RWPE2 (cell line): ENCODE measurements at regions not wholly inside any gene's neighbourhood (a gene's known extent, or its start where the extent isn't known, plus 50 kb on each side); places are given as distances from the start of the nearest gene placed in this dataset.

Experiments used
- ATAC-seq: fragments of 200-7000 bp; cut with Tn5 transposase; 3 replicates; pipeline ENCODE4 v1.9.1; 2021; ENCODE audit warnings: low read depth
- DNase-seq: peaks from one replicate; pipeline ENCODE4 v3.0.0-alpha.2; 2020; ENCODE audit warnings: low spot score
- H3K27ac ChIP-seq: fragments of 450-650 bp; 2 replicates; pipeline ENCODE4 v1.5.1; 2017; ENCODE audit warnings: mild to moderate bottlenecking; ENCODE audit not compliant: poor library complexity, severe bottlenecking
- H3K27me3 ChIP-seq: fragments of 250-450 bp; sonication (Bioruptor Pico); 2 replicates; pipeline ENCODE4 v1.5.1; 2021; ENCODE audit warnings: mild to moderate bottlenecking, moderate library complexity; ENCODE audit not compliant: insufficient read depth, poor library complexity, severe bottlenecking
- H3K36me3 ChIP-seq: fragments of 250-450 bp; sonication (Bioruptor Pico); 2 replicates; pipeline ENCODE4 v1.5.1; 2020; ENCODE audit warnings: low read depth, mild to moderate bottlenecking, moderate library complexity
- H3K4me1 ChIP-seq: fragments of 250-450 bp; sonication (Bioruptor Pico); 2 replicates; pipeline ENCODE4 v1.5.1; 2021; ENCODE audit warnings: mild to moderate bottlenecking, moderate library complexity; ENCODE audit not compliant: insufficient read depth, poor library complexity, severe bottlenecking
- H3K4me3 ChIP-seq: fragments of 250-450 bp; sonication (Bioruptor Pico); 2 replicates; pipeline ENCODE4 v1.5.1; 2021; ENCODE audit warnings: mild to moderate bottlenecking, moderate library complexity; ENCODE audit not compliant: severe bottlenecking
- H3K9me3 ChIP-seq: fragments of 250-450 bp; sonication (Bioruptor Pico); 2 replicates; pipeline ENCODE4 v1.5.1; 2021; ENCODE audit warnings: mild to moderate bottlenecking, moderate library complexity; ENCODE audit not compliant: severe bottlenecking
- CTCF ChIP-seq: fragments of 450-650 bp; IDR thresholded peaks from one replicate; pipeline ENCODE4 v1.5.1; 2017; ENCODE audit warnings: mild to moderate bottlenecking, moderate library complexity; ENCODE audit not compliant: poor library complexity, severe bottlenecking

DNA sequence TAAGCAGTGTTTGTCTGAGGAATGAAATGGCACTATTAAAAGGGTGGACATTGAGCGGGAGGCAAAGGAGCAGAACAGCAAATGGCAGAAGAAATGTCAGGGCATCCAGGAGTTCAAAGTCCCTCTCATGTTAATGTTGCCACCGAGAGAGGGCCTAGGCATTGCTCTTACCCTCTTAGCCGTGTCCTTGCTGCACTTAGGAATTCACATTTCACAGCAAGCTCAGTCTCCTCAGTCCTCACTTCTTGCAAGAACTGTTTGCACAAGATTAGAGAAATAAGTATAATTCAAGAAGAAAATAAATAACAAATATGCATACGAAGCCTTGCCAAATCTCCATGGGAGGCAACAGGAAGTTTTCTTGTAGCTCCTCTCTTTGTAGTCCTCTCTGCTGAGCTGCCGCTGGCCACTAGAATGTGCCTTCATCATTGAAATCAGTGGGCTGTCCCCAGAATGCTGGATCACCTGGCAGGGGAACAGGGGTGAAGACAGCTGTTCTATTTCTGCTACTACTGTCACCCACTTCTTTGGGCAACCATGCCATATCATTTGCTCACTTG lies 205.8 kb downstream of the ZNF326 start:
- DNase-seq = no peak
- no peak overlapping the region for H3K4me3 ChIP-seq
- H3K9me3 ChIP-seq = no peaks in the 10 kb centered on the region
- no peak overlapping the region for H3K27ac ChIP-seq
- H3K36me3 ChIP-seq = no peaks in the 10 kb centered on the region
- peaks cover 18% of the 10 kb centered on the region for H3K27me3 ChIP-seq
- ATAC-seq = no peak
- no peak for TF ChIP-seq CTCF
- no peaks in the 10 kb centered on the region for H3K4me1 ChIP-seq

DNA sequence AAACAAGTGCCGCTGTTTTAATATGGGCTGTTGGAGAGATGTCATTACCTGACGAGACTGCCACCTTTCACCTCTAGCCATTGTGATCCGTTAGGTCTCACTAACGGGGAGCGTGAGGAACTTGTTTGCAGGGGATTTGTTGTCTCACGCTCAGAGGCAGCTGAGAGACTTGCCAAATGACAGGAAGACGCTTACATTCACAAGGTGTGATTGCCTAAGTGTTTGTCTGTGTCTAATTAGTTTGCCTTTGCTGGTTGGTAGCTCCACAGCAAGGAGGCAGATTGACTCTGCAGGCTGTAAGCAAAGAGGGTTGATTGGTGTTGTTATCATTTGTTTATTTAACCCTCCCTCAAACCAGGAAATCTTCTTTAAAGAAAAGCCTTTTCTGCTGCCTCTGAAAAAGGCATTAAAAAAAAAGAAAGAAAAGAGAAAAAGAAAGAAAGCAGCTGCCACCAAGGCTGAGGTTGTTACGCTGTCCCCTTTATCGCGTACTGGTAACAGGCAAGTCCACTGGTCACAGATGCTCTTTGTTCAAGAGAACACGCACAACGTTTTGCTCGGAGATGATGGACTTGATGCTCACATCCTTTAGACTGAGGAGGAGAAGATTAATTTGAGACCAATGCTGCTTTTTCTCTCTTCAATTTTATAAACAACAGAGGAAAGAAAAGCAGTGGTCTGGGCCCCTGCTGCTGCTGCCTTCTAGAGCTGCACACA lies 203.9 kb downstream of the ZNF326 start:
- DNase-seq = no peak
- H3K4me1 ChIP-seq = no peaks in the 10 kb centered on the region
- no peak for TF ChIP-seq CTCF
- peaks cover 18% of the 10 kb centered on the region for H3K27me3 ChIP-seq
- H3K27ac ChIP-seq = no peak overlapping the region
- H3K36me3 ChIP-seq = no peaks in the 10 kb centered on the region
- H3K4me3 ChIP-seq = no peak overlapping the region
- H3K9me3 ChIP-seq = no peaks in the 10 kb centered on the region
- no peak for ATAC-seq

- H3K4me3 ChIP-seq = no peak overlapping the region
- H3K27me3 ChIP-seq = peaks cover 17% of the 10 kb centered on the region
- H3K27ac ChIP-seq = no peak overlapping the region
- ATAC-seq (no peak), DNase-seq (no peak)
- TF ChIP-seq CTCF = no peak
- no peaks in the 10 kb centered on the region for H3K36me3 ChIP-seq
- H3K9me3 ChIP-seq = no peaks in the 10 kb centered on the region
- no peaks in the 10 kb centered on the region for H3K4me1 ChIP-seq
These were observed 198.2 kb downstream of the ZNF326 start for GRCh38 chr1:90193116-90193515.

DNA sequence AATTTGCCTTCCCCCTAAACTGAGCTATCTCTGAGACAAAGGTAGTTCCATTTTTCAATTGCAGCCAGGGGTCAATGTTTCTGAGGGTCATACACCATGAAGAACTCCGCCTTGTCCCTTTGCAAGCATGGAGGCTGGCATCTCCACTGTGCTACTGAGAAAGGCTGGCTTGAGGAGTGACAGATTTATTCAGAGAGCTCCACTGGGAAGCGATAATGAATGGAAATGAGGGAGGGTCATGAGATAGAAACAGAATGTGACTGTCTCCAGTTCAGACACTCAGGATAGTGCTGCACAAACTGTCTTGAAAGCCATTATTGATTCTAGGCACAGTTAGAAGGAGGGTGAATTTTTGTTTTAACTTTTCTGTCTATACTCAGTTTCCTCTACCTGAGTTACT lies 197.5 kb downstream of the ZNF326 start:
- Histone ChIP-seq H3K27ac (no peak overlapping the region), H3K4me1 (no peaks in the 10 kb centered on the region), H3K4me3 (no peak overlapping the region), H3K36me3 (no peaks in the 10 kb centered on the region), H3K9me3 (no peaks in the 10 kb centered on the region), H3K27me3 (peaks cover 13% of the 10 kb centered on the region)
- ATAC-seq (no peak), DNase-seq (no peak)
- no peak for TF ChIP-seq CTCF

DNA sequence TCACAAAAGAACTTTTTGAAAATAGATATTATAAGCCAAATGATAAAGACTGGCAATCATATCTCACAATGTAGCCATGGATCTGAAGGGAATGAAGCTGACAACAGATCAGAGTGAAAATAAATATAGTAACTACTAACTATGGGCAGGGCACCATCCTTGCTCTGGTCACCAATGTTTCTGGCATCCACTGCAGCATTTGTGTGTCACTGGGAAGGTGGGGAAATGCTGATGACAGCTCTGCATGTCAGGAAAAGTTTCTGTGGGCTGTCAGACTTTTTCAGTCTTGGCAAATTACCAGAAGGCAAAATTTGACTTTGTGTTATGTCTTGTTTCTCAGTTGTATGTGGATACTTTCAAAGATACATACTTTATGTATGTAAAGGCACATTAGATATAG lies 195.6 kb downstream of the ZNF326 start:
- Histone ChIP-seq H3K4me1 (no peaks in the 10 kb centered on the region), H3K4me3 (no peak overlapping the region), H3K9me3 (no peaks in the 10 kb centered on the region), H3K36me3 (no peaks in the 10 kb centered on the region), H3K27ac (no peak overlapping the region), H3K27me3 (peaks cover 9% of the 10 kb centered on the region)
- no peak for DNase-seq
- no peak for ATAC-seq
- no peak for TF ChIP-seq CTCF
